ENCODE measurements at regions not wholly inside any gene's neighbourhood (a gene's known extent, or its start where the extent isn't known, plus 50 kb on each side); places are given as distances from the start of the nearest gene placed in this dataset.
A peak's percentile ranks its signal among the peaks of the same experiment; 100 is the strongest.

- Histone ChIP-seq H3K9ac (no peak overlapping the region), H3K27me3 (replicated peaks; ENCODE audit: insufficient read depth) (no peaks in the 10 kb centered on the region), H4K20me1 (ENCODE audit: insufficient read depth) (no peaks in the 10 kb centered on the region), H3K4me3 (no peak overlapping the region), H3K9me2 (ENCODE audit: insufficient read depth) (no peaks in the 10 kb centered on the region), H3K36me3 (ENCODE audit: low read depth) (no peaks in the 10 kb centered on the region), H3K27ac (no peak overlapping the region), H3K9me3 (ENCODE audit: low read depth) (no peaks in the 10 kb centered on the region), H2AFZ (no peak overlapping the region), H3F3A (ENCODE audit: insufficient read depth) (0 out of 2 replicates have a peak, but pooled peaks cover 5% of the 10 kb centered on the region), H3K79me2 (ENCODE audit: insufficient read depth) (no peaks in the 10 kb centered on the region), H3K4me2 (ENCODE audit: unreplicated experiment) (no peak overlapping the region), H3K4me1 (ENCODE audit: insufficient read depth) (0 out of 2 replicates have a peak, but pooled peaks cover 6% of the 10 kb centered on the region)
- no peak for TF ChIP-seq EZH2phosphoT487 (IDR thresholded peaks at IDR 0.05; ENCODE audit: insufficient read depth, low read depth)
- no peak for TF ChIP-seq EZH2 (IDR thresholded peaks at IDR 0.05; ENCODE audit: insufficient read depth, poor library complexity, severe bottlenecking)
- 93 to 99% methylated on average over 4 of the region's 4 CpGs for WGBS, 2 experiments (ENCODE audit: low coverage in 1 of 2, low lambda C conversion rate in 2 of 2, missing lambda C conversion rate in 2 of 2)
- DNase-seq = no peak
- in situ Hi-C loops (cut with MboI) = loop anchor here (10.0 kb wide), 1 partner anchor 231 kb away; no protein-coding TSS in a partner anchor
These were observed 130.9 kb upstream of the RASGRP1 start for GRCh38 chr15:38695249-38696108.

- TF ChIP-seq EZH2phosphoT487 (IDR thresholded peaks at IDR 0.05; ENCODE audit: insufficient read depth, low read depth) = no peak
- WGBS, 2 experiments (ENCODE audit: low coverage in 1 of 2, low lambda C conversion rate in 2 of 2, missing lambda C conversion rate in 2 of 2) = 59% methylated on average over 7 of the region's 7 CpGs
- Histone ChIP-seq H3F3A (ENCODE audit: insufficient read depth) (0 out of 2 replicates have a peak, but pooled peaks cover 5% of the 10 kb centered on the region), H3K36me3 (ENCODE audit: low read depth) (no peaks in the 10 kb centered on the region), H3K4me1 (ENCODE audit: insufficient read depth) (0 out of 2 replicates have a peak, but pooled peaks cover 6% of the 10 kb centered on the region), H4K20me1 (ENCODE audit: insufficient read depth) (no peaks in the 10 kb centered on the region), H3K9ac (no peak overlapping the region), H3K9me2 (ENCODE audit: insufficient read depth) (no peaks in the 10 kb centered on the region), H3K9me3 (ENCODE audit: low read depth) (no peaks in the 10 kb centered on the region), H3K4me2 (ENCODE audit: unreplicated experiment) (no peak overlapping the region), H3K27ac (no peak overlapping the region), H3K27me3 (replicated peaks; ENCODE audit: insufficient read depth) (no peaks in the 10 kb centered on the region), H3K79me2 (ENCODE audit: insufficient read depth) (no peaks in the 10 kb centered on the region), H2AFZ (no peak overlapping the region), H3K4me3 (no peak overlapping the region)
- DNase-seq = peak; percentile 73
- in situ Hi-C loops (cut with MboI) = loop anchor here (10.0 kb wide), 1 partner anchor 231 kb away; no protein-coding TSS in a partner anchor
These were observed 131.6 kb upstream of the RASGRP1 start for GRCh38 chr15:38696109-38696727.

- 0 out of 2 replicates have a peak, but pooled peaks cover 5% of the 10 kb centered on the region for H3F3A ChIP-seq (ENCODE audit: insufficient read depth)
- in situ Hi-C loops (cut with MboI) = loop anchor here (10.0 kb wide), 1 partner anchor 232 kb away; no protein-coding TSS in a partner anchor
- H3K4me3 ChIP-seq = no peak overlapping the region
- WGBS, 2 experiments (ENCODE audit: low coverage in 1 of 2, low lambda C conversion rate in 2 of 2, missing lambda C conversion rate in 2 of 2) = 54 to 64% methylated on average over 1 of the region's 1 CpG
- H3K9me2 ChIP-seq (ENCODE audit: insufficient read depth) = no peaks in the 10 kb centered on the region
- H3K79me2 ChIP-seq (ENCODE audit: insufficient read depth) = no peaks in the 10 kb centered on the region
- H3K36me3 ChIP-seq (ENCODE audit: low read depth) = no peaks in the 10 kb centered on the region
- no peak for TF ChIP-seq EZH2 (IDR thresholded peaks at IDR 0.05; ENCODE audit: insufficient read depth, poor library complexity, severe bottlenecking)
- no peak for TF ChIP-seq EZH2phosphoT487 (IDR thresholded peaks at IDR 0.05; ENCODE audit: insufficient read depth, low read depth)
- no peak for DNase-seq
- no peak overlapping the region for H3K4me2 ChIP-seq (ENCODE audit: unreplicated experiment)
- H3K9ac ChIP-seq = no peak overlapping the region
- 0 out of 2 replicates have a peak, but pooled peaks cover 6% of the 10 kb centered on the region for H3K4me1 ChIP-seq (ENCODE audit: insufficient read depth)
- H4K20me1 ChIP-seq (ENCODE audit: insufficient read depth) = no peaks in the 10 kb centered on the region
- no peak overlapping the region for H3K27ac ChIP-seq
- H3K9me3 ChIP-seq (ENCODE audit: low read depth) = no peaks in the 10 kb centered on the region
- no peaks in the 10 kb centered on the region for H3K27me3 ChIP-seq (replicated peaks; ENCODE audit: insufficient read depth)
- H2AFZ ChIP-seq = no peak overlapping the region
These were observed 132.3 kb upstream of the RASGRP1 start for GRCh38 chr15:38696790-38697495.

DNA sequence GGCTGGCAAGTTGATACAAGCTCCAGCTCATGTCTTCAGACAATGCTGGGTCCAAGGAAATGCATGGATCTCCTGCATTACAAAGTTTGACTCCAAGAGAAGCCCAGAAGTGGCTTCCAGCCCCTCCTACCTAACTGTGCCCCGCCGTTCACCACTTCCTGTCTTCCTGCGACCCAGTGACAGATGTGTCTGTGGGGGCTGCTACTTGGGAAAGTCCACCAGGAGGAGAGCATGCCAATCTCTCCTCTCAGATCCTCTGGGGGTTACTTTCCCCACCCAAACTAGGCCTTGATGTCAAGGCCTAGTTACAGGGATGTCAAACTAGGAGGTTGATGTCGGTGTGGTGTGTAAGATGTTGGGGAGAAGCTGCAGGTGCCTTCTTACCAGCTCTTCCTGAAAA, 133.6 kb upstream of the RASGRP1 start:
- 0 out of 2 replicates have a peak, but pooled peaks cover 5% of the 10 kb centered on the region for H3F3A ChIP-seq (ENCODE audit: insufficient read depth)
- in situ Hi-C loops (cut with MboI) = loop anchor here (10.0 kb wide), 1 partner anchor 233 kb away; no protein-coding TSS in a partner anchor
- WGBS, 2 experiments (ENCODE audit: low coverage in 1 of 2, low lambda C conversion rate in 2 of 2, missing lambda C conversion rate in 2 of 2) = 89 to 97% methylated on average over 4 of the region's 4 CpGs

More for the DNA sequence above, 133.6 kb upstream of the RASGRP1 start:
- no peak for DNase-seq
- Histone ChIP-seq H3K9ac (no peak overlapping the region), H4K20me1 (ENCODE audit: insufficient read depth) (no peaks in the 10 kb centered on the region), H2AFZ (no peak overlapping the region), H3K4me2 (ENCODE audit: unreplicated experiment) (no peak overlapping the region), H3K9me3 (ENCODE audit: low read depth) (no peaks in the 10 kb centered on the region), H3K36me3 (ENCODE audit: low read depth) (no peaks in the 10 kb centered on the region), H3K4me3 (no peak overlapping the region), H3K4me1 (ENCODE audit: insufficient read depth) (0 out of 2 replicates have a peak, but pooled peaks cover 6% of the 10 kb centered on the region), H3K79me2 (ENCODE audit: insufficient read depth) (no peaks in the 10 kb centered on the region), H3K27ac (no peak overlapping the region), H3K9me2 (ENCODE audit: insufficient read depth) (no peaks in the 10 kb centered on the region), H3K27me3 (replicated peaks; ENCODE audit: insufficient read depth) (no peaks in the 10 kb centered on the region)
- TF ChIP-seq EZH2 (IDR thresholded peaks at IDR 0.05; ENCODE audit: insufficient read depth, poor library complexity, severe bottlenecking) (no peak), EZH2phosphoT487 (IDR thresholded peaks at IDR 0.05; ENCODE audit: insufficient read depth, low read depth) (no peak)
